ENCODE measurements at regions not wholly inside any gene's neighbourhood (a gene's known extent, or its start where the extent isn't known, plus 50 kb on each side); places are given as distances from the start of the nearest gene placed in this dataset.

GRCh38 chr12:75564852-75565251 lies 53.4 kb upstream of the KRR1 start:
- no peak for DNase-seq (ENCODE audit: low read depth in 3 of 3)

GRCh38 chr12:75564398-75564797 lies 53.0 kb upstream of the KRR1 start:
- no peak for DNase-seq (ENCODE audit: low read depth in 3 of 3)

GRCh38 chr12:75563351-75563750 lies 51.9 kb upstream of the KRR1 start:
- no peak for DNase-seq (ENCODE audit: low read depth in 3 of 3)

- no peak for DNase-seq (ENCODE audit: low read depth in 3 of 3)
These were observed 50.5 kb upstream of the KRR1 start for GRCh38 chr12:75561921-75562320.

All from stimulated activated CD4-positive, alpha-beta T cell treated with anti-CD3 and anti-CD28 coated beads, TNF-alpha, amount 100 ng/mL, for 48 hours (primary cell).